Activated CD8-positive, alpha-beta memory T cell treated with anti-CD3 and anti-CD28 coated beads, Interleukin-2, amount 50 U/mL, for 24 hours (primary cell): ENCODE measurements at regions not wholly inside any gene's neighbourhood (a gene's known extent, or its start where the extent isn't known, plus 50 kb on each side); places are given as distances from the start of the nearest gene placed in this dataset.
"Not testable (repeated sequence)": the region's sequence is repeated elsewhere in the genome, so short reads cannot be mapped to it uniquely, and the experiment has no call there.

Experiments used
- DNase-seq: peaks from one replicate; pipeline ENCODE4 v3.0.0-alpha.2; 2020; ENCODE audit errors: extremely low read depth

GRCh38 chr17:34012709-34013375, 242.2 kb upstream of the CCL2 start:
- DNase-seq = no peak

GRCh38 chr17:34015253-34015652, 239.8 kb upstream of the CCL2 start:
- no peak for DNase-seq

- no peak for DNase-seq
Observed at GRCh38 chr17:34024386-34024785, 230.7 kb upstream of the CCL2 start.

- no peak for DNase-seq
Observed at GRCh38 chr17:34024806-34025551, 230.1 kb upstream of the CCL2 start.

- not testable (repeated sequence) for DNase-seq
Observed at GRCh38 chr17:34030601-34031000, 224.5 kb upstream of the CCL2 start.

GRCh38 chr17:34032305-34032704, 222.8 kb upstream of the CCL2 start:
- DNase-seq = not testable (repeated sequence)

- DNase-seq = not testable (repeated sequence)
Observed at GRCh38 chr17:34038786-34039185, 216.3 kb upstream of the CCL2 start.

- not testable (repeated sequence) for DNase-seq
Observed at GRCh38 chr17:34039213-34039612, 215.9 kb upstream of the CCL2 start.

- DNase-seq = not testable (repeated sequence)
Observed at GRCh38 chr17:34039759-34040555, 215.1 kb upstream of the CCL2 start.

- no peak for DNase-seq
Observed at GRCh38 chr17:34045990-34046389, 209.1 kb upstream of the CCL2 start.

- no peak for DNase-seq
Observed at GRCh38 chr17:34051046-34051445, 204.0 kb upstream of the CCL2 start.

GRCh38 chr17:34054495-34054894, 200.6 kb upstream of the CCL2 start:
- no peak for DNase-seq

GRCh38 chr17:34055606-34056005, 199.5 kb upstream of the CCL2 start:
- no peak for DNase-seq

GRCh38 chr17:34059423-34060220, 195.5 kb upstream of the CCL2 start:
- DNase-seq = no peak

GRCh38 chr17:34066528-34066927, 188.6 kb upstream of the CCL2 start:
- DNase-seq = no peak

GRCh38 chr17:34067011-34067410, 188.1 kb upstream of the CCL2 start:
- no peak for DNase-seq

GRCh38 chr17:34068571-34068970, 186.5 kb upstream of the CCL2 start:
- DNase-seq = no peak

GRCh38 chr17:34070712-34071111, 184.4 kb upstream of the CCL2 start:
- no peak for DNase-seq

- DNase-seq = no peak
Observed at GRCh38 chr17:34071886-34072420, 183.1 kb upstream of the CCL2 start.

- no peak for DNase-seq
Observed at GRCh38 chr17:34075076-34075475, 180.0 kb upstream of the CCL2 start.
